Activated T-helper 1 cell treated with Interleukin-2 at 50 U/mL for 16 hours (primary cell): ENCODE measurements at regions not wholly inside any gene's neighbourhood (a gene's known extent, or its start where the extent isn't known, plus 50 kb on each side); places are given as distances from the start of the nearest gene placed in this dataset.
"Not testable (repeated sequence)": the region's sequence is repeated elsewhere in the genome, so short reads cannot be mapped to it uniquely, and the experiment has no call there.

Source experiments
- DNase-seq: peaks from one replicate; pipeline ENCODE4 v3.0.0-alpha.2; 2020; ENCODE audit warnings: low read depth

- no peak for DNase-seq
These were observed 1006.2 kb upstream of the CITED2 start for GRCh38 chr6:140380427-140381218.

- DNase-seq, result no peak
These were observed 1005.5 kb upstream of the CITED2 start for GRCh38 chr6:140379919-140380318.

GRCh38 chr6:140376209-140376608 lies 1001.8 kb upstream of the CITED2 start:
- no peak for DNase-seq

GRCh38 chr6:140373728-140374127 lies 999.3 kb upstream of the CITED2 start:
- DNase-seq, result not testable (repeated sequence)

DNA sequence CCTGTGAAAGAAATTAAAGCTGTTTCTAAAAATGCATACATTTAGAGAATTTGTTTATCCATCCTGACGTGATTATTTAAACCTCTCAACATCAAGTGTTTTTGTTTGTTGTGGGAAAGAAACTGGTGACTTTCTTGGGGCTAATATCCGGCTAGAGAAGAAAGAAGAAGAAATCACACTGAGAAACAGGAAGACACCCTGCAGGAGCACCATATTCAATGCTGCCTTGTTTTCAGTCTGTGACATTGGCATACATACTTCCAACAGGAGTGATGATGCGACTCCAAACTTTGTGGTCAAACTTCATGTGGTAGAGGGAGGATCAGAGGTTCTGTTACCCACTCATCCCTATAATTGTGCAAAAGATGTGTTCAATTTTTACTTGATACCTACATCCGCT lies 997.6 kb upstream of the CITED2 start:
- DNase-seq, result no peak

- no peak for DNase-seq
These were observed 996.8 kb upstream of the CITED2 start for GRCh38 chr6:140370976-140371870.

GRCh38 chr6:140370441-140370840 lies 996.0 kb upstream of the CITED2 start:
- no peak for DNase-seq

DNA sequence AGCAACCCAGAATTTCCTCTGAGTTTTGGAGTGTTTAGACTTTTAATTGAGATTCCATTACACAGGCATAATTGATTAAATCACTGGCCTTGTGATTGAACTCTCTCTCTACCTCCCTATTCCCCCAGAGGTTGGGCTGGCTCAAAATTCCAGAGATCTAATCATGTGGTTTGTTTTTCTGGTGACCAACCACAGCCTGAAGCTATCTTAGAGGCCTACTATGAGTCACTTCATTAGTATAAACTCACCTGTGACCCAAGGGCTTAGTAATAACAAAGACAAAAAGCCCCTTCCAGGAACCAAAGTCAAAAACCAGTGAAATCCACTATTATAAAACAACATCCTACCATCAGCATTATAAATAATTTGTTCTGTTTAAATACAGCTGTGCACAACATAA lies 992.5 kb upstream of the CITED2 start:
- DNase-seq, result no peak

GRCh38 chr6:140364916-140365315 lies 990.5 kb upstream of the CITED2 start:
- no peak for DNase-seq

DNA sequence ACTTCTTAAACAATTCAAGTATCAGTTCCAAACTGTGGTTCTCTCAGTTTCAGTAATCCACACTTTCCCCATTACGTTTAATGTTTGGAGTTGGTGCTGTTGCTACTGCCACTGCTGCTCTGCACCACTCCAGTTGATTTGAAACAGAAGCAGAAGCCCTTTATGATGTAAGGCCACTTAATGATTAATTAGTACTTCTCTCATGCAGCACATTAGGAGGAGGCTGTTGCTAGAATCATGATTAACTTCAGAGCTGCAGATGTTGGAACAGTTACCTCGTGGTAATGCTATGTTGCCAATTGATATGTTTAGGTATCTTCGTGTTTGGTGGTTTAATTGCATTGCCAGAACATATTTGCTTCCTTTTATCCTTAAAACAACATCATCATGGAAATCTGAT lies 986.2 kb upstream of the CITED2 start:
- DNase-seq, result no peak

- DNase-seq, result no peak
These were observed 981.0 kb upstream of the CITED2 start for GRCh38 chr6:140355476-140355875.

- no peak for DNase-seq
These were observed 979.8 kb upstream of the CITED2 start for GRCh38 chr6:140354296-140354695.

DNA sequence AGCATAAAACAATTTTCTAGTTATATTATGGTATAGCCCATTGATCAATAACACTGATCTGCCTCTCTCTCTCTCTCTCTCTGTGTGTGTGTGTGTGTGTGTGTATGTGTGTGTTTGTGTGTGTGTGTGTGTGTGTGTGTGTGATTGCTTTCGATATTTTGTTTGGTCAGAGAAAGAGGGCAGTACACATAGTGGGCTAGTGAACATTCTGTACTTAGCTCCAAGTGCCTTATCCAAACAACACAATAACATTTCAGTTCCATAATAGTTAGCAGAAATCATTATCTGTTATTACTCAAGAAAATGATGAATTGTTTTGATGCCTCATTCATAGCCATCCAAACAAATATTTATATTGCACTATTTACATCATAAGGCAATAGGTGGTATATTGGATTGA lies 979.1 kb upstream of the CITED2 start:
- no peak for DNase-seq

- no peak for DNase-seq
These were observed 972.0 kb upstream of the CITED2 start for GRCh38 chr6:140346428-140346827.

DNA sequence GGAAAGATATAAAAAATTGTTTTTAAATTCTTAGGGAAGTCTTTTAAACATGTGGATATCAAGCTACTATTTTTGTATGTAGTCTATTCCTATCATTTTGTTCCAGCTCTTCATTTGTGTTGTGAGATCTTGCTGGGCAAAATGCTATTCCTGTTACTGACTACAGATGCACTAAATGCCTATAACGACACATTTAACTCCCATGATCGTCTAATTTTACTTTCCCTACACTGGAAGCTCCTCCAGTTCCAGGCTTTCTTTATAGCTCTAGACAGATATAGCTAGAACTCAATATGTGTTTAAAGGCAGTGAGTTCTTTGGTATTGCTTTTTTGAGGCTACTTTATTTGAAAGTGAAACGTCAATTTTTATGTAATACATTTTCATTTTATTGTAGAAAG lies 971.5 kb upstream of the CITED2 start:
- DNase-seq, result no peak

DNA sequence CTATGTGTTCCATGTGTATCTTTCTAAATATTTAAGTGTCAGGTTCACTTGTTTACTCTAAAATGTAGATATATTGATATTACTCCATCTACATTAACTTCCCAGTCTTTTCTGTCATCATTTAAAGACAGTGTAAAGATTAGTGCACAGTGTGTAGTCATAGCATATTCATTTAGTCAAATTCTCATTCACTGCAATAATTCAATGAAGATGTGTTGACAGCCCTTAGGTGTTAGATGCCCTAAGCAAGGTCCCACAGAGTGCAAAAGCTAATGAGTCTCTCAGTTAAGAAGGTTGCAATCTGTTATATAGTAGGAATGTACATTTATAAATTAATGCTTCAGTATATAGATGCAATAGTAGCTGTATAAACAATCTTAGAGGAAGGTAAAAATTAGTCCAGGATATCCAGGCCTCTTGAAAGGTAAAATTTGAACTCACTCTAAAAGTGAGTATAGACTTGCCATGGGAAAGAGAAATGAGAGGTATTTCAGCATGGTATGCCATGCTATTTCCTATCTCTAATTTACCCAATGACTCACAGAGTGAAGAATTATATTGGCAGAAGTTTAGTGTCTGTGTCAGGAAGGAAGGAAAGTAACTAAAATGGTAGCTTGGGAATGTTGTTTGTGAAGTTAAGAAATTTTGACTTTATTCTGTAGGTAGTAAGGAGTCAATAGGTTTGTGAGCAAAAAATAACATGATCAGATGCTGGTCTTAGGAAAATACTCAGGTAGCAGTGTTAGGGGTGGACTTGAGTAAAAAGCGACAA lies 969.9 kb upstream of the CITED2 start:
- no peak for DNase-seq

DNA sequence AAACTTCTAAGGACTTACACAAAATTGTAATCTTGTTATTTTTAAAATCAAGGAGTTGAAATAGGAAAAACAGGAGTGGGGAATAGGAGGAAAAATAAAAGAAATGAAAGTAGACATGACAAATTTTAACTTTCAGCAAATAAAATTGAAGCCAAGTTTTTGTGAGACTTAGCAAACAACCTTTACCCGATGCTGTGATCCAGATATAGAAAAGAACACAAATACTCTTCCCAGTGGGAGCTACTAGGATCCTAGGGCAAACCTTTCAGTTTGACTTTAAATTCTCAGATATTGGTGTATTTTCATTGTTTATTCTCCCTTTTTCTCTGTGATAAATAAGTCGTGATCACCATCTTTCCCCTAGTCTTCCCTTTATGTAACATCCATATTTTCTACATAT lies 968.7 kb upstream of the CITED2 start:
- no peak for DNase-seq

GRCh38 chr6:140341272-140341671 lies 966.8 kb upstream of the CITED2 start:
- DNase-seq, result no peak

DNA sequence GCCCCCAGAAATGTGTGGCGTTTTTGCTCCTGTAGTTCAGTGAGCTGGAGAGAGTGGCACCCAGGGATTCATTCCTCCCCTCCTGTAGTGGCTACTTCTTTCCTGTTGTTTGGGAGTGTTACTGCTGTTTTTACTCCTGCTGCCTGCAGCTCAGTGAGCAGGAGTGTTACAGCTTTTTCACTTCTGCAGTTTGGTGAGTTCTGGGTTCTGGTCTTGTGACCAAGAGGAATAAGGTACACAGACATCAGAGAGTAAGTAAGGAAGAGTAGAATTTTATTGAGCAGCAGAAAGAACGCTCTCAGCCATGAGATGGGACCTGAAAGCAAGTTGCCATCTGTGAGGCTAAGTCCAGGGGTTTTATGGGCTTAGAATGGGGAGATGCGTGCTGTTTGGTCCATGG lies 966.3 kb upstream of the CITED2 start:
- DNase-seq, result no peak

GRCh38 chr6:140339084-140339483 lies 964.6 kb upstream of the CITED2 start:
- not testable (repeated sequence) for DNase-seq

DNA sequence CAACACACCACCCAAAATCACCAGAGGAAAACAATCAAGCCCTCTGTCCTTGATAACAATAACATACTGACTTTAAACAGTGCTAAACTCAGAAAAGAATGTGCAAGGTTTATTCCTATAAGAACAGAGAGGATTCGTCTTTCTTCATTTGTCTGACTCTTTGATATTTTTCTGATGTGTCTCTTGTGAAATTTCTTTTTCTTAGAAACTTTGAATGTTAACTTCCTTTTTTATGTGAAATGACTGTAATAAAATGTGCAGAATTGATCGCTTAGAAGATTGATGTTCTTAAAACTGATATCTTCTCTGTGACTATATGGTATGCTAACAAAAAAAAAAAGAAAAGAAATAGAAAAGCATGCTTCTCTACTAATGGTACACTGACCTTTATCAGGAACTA lies 947.4 kb upstream of the CITED2 start:
- DNase-seq, result no peak
